Fibroblast of upper back skin (primary cell): ENCODE measurements at regions not wholly inside any gene's neighbourhood (a gene's known extent, or its start where the extent isn't known, plus 50 kb on each side); places are given as distances from the start of the nearest gene placed in this dataset.
A peak's percentile ranks its signal among the peaks of the same experiment; 100 is the strongest.
"Not testable (repeated sequence)": the region's sequence is repeated elsewhere in the genome, so short reads cannot be mapped to it uniquely, and the experiment has no call there.

ENCODE experiments used
- DNase-seq: peaks from one replicate; pipeline ENCODE4 v3.0.0-alpha.2; 2013

- peak; percentile 41 for DNase-seq
These were observed 294.8 kb upstream of the EPHA3 start for GRCh38 chr3:88812576-88812975.

DNA sequence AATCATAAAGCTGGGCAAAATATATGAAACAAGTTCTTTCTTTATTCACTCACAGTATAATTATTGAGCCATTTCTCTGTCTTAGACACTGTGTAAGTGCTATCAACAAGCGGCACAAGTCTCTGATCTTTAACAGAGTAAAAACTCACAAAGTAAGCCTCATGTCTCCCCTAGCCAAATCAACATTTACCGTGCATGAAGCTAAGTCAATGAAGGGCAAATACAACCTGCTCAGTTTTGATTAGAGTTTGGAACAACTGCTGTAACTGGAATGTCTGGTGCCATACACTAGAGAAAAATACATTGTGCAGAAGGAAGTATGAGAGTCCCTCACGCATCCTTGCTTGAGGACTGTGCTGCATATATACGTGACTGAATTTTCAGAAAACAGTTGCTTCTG is 291.0 kb upstream of the EPHA3 start:
- no peak for DNase-seq

DNA sequence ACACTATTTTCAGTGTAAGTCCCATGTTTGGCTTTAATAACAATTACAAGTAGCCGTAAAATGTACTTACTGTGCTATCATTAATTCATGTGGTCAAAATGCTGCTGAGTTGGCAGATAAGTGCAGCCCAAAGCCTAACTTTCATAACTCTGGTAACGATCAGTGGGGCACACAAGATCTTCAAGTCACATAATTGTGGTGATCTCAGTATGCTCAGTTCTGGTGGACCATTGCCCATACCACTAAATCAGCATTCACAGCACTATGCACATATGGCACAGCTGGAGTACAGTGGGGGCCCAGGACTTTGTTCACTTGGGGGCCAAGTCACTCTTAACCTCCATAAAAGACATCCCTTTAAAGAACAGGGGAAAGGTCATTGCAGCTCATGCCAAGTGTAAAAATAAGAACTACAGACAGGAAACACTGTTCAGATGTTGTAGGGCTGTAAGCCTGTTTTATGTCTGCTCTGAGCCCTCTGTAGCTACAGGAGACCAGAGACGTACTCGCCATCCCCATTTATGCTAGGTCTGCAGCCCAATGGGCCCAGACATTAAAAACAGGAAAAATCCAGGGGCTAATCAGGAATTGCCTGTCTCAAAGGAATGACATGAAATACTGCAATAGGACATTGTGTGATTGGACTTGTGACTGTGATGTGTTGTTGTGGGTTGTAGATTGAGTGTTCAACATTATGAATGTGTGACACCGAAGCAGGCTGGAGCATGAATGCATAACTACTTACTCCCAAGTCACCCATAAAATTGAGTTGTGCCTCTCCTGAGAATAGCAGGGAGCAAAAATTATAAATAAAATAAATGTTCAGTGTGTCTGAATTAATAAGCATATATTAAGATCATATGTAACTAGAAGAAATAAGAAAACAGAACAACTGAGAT is 282.5 kb upstream of the EPHA3 start:
- DNase-seq = peak; percentile 63

- peak; percentile 81 for DNase-seq
These were observed 279.0 kb upstream of the EPHA3 start for GRCh38 chr3:88828466-88828865.

DNA sequence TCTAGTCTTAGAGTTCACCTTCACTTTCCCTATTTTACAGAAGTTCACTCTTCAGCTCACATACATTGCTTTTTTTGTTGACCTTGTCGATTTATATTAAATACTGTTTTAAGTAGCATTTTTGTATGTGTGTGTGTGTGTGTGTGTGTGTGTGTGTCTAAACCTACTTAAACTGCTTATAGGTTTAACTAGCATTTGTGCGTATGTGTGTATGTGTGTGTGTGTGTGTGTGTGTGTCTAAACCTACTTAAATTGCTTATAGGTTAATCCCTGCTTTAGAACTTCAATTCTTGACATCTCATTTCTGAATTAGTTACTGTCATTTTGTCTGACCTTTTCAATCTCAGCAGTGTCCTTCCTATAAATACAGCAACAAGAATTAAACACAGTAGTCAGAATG is 254.8 kb upstream of the EPHA3 start:
- DNase-seq = no peak

- peak; percentile 78 for DNase-seq
These were observed 244.2 kb upstream of the EPHA3 start for GRCh38 chr3:88863196-88863595.

GRCh38 chr3:88876724-88877123 is 230.7 kb upstream of the EPHA3 start:
- DNase-seq = no peak

DNA sequence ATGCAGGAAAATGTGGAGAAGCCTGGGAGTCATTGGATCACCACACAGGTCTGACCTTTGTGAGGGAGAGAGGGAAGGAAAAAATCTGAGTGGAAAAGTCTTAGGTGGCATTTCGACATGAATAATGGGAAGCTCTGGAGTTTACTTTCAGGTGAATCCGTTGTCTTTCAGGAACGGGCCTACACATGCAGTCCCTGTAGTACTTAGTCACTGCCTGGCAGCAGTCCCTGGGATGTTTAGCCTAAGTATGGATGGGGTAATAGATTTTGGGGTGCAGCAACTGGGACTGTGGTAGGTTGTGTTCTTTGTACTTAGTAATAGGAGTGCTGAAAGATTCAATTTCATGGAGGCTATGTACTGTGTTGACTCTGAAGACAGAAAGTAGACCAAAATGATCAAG is 227.5 kb upstream of the EPHA3 start:
- no peak for DNase-seq

- DNase-seq = no peak
These were observed 225.3 kb upstream of the EPHA3 start for GRCh38 chr3:88882121-88882520.

- not testable (repeated sequence) for DNase-seq
These were observed 220.8 kb upstream of the EPHA3 start for GRCh38 chr3:88886624-88887023.

DNA sequence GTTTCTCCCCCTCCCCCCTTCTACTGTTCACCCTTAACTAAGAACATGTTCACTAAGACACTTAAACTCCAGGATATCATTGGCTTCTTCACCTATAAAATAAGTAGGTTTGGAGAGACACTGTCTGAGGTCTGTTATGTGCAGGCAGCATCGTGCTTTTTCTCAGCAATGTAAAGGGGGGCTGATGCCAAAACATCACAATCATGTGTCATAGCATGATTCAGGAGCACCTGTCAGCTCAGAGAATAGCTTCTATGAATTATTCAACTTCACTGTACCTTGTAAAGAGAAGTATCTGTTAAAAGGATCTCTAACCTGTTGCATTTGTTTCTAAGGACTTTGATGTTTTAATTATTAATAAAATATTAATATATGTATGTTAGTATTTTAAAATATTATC is 211.4 kb upstream of the EPHA3 start:
- no peak for DNase-seq

GRCh38 chr3:88912294-88912877 is 195.0 kb upstream of the EPHA3 start:
- no peak for DNase-seq

GRCh38 chr3:88918841-88919240 is 188.6 kb upstream of the EPHA3 start:
- DNase-seq = no peak

DNA sequence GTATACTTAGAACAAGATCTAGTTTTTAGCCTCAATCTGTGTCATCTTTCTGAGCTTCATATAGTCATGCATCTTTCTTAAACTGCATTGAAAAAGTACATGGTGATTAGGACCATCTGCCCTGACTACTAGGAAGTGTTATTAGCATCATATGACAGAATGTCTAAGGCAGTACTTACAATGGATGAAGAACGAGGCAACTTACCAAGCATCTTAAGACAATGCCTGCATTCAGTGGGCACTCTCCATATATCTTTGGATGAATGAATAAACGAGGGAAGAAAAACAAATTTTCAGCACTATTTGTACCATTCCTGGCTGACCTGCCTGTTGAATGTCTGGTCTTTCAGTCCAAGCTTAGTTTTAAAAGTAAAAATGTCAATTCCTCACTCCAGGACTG is 185.4 kb upstream of the EPHA3 start:
- no peak for DNase-seq

DNA sequence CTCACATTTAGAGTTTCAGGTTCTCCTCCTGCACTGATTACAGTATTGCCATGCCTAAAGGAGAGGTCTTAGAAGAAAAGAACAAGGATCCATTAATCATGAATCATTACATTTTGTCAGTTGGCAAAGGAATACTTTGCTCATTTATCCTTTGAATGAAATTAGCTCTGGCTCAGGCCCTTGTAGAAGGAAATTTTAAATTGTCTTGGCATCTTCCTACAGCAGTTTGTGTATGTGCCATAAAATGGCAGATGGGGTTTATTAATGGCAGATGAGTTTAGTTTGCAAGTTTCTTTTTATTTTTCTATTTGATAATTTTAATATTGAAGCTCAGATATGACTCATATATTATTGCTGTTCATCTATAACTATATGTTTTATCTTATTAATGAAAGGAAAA is 181.2 kb upstream of the EPHA3 start:
- DNase-seq = no peak

DNA sequence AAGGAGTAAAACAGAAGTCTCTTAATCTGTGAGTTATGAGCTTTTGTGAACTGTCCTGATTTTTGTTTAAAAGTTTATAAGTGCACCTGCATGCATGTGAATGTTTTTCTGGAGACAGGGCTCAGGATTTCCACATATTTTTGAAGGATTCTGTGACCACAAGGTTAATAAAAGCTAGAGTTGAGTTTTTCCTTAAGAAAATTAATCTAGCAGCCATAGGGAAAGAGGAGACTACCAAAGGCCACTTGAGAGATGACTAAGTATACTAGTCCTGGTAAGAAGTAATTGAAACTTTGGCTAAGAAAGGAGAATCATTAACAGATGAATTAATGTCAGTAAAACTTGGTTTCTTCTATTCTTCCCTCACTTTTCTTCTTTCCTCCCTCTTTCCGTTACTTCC is 176.8 kb upstream of the EPHA3 start:
- no peak for DNase-seq

DNA sequence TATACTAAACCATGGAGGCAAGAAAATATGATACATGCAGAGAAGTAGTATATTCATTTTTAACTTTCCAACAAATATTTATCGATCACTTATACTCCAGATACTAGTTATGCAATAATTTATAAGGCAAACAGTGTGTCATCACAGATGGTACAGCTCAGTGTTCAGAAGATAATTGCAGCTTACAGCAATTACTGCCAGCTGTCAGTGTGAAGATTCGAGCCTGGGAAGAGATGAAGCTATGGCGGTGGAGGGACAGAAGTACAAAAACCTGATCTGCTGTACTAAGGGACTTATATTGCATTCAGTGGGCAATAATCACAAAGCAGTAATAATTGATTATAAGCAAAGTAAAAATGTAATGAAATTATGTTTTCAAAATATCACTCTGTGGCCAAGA is 170.6 kb upstream of the EPHA3 start:
- DNase-seq = no peak

GRCh38 chr3:88940296-88940695 is 167.1 kb upstream of the EPHA3 start:
- DNase-seq = no peak

DNA sequence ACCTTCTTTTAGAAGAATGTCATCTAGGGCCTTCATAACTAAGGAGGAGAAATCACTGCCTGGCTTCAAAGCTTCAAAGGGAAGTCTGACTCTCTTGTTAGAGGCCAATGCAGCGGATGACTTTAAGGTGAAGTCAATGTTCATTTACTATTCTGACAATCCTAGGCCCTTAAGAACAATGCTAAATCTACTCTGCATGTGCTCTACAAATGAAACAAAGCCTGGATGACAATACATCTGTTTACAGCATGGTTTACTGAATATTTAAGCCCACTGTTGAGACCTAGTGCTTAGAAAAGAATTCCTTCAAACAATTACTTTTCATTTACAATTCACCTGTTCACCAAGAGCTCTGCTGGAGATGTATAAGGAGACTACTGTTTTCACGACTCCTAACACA is 160.4 kb upstream of the EPHA3 start:
- no peak for DNase-seq

DNA sequence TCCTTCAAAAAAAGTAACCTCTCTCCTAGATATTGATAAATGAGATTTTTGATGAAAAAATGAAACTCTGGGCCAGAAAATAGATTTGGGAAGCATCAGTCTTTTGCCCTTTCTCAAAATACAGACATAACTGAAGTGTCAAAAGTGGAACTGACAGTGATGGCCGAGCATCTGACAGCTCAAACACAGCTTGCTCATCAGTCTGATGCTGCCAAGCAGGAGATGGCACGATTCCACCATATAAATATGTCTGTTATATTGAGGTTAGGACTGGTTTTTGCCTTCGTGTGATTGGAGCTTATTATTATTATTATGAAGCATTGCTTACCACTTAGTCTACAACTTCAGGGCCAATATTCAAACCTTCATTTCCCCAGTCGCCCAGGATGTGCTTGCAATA is 152.6 kb upstream of the EPHA3 start:
- no peak for DNase-seq

GRCh38 chr3:88955274-88955673 is 152.1 kb upstream of the EPHA3 start:
- DNase-seq = no peak

GRCh38 chr3:88957711-88958439 is 149.5 kb upstream of the EPHA3 start:
- DNase-seq = peak; percentile 97

DNA sequence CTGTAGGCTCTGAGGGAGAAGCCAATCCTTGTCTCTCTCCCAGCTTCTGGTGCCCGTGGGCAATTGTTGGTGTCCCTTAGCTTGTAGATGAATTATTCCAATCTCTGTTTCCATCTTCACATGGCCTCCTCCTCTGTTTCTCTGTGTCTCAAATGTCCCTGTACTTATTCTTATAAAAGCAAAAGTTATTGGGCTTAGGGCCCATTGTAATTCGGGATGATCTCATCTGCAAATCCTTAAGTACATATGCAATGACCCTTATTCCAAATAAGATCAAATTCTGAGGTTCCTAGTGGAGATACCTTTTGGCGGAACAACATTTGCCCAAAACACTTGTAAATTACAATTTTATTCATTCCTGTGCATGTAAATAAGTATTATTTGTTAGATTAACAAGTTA is 147.4 kb upstream of the EPHA3 start:
- no peak for DNase-seq

DNA sequence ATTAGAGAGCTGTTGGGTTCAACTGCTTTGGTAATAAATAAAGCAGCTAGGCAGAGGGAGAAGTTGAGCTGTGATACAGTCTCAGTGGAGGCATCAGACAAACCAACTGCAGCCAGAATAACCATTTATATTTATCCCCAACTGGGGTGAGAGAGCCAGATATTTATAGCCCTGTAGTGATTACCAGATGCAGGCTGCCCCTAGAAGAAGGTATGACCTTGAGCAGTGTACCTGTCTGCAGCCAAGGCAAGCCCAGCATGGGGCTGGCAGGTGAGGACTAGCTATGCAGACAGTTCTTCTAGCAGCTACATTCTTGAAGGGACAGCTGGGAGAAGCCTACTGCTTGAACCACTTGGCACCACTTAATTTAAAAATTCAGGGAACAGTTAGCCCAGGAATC is 144.4 kb upstream of the EPHA3 start:
- no peak for DNase-seq
